Ovary (tissue), 3 donors: ENCODE measurements at regions not wholly inside any gene's neighbourhood (a gene's known extent, or its start where the extent isn't known, plus 50 kb on each side); places are given as distances from the start of the nearest gene placed in this dataset.

ENCODE experiments used
- CTCF ChIP-seq, 3 donors: fragments of 450-650 bp in 2 of 3; fragments of 200-600 bp in 1 of 3; IDR thresholded peaks; one replicate each; pipeline versions ENCODE4 v1.5.1 to v1.8.0; 2016 to 2022; ENCODE audit warnings: antibody characterized with exemption in 3 of 3, mild to moderate bottlenecking in 1 of 3
- POLR2A ChIP-seq: fragments of 450-650 bp; IDR thresholded peaks from one replicate; pipeline ENCODE4 v1.6.1; 2017; ENCODE audit warnings: antibody characterized with exemption, mild to moderate bottlenecking, moderate library complexity
- donor health status: DM: no; HTN: no; CAD: no.

GRCh38 chr13:43986421-43986981 is 106.8 kb downstream of the LACC1 start:
- no peak for TF ChIP-seq CTCF (IDR thresholded peaks at IDR 0.05)
- TF ChIP-seq POLR2A: no peak
